CD4-positive, alpha-beta T cell treated with Interleukin-4 for 1 hour (primary cell): ENCODE measurements at regions not wholly inside any gene's neighbourhood (a gene's known extent, or its start where the extent isn't known, plus 50 kb on each side); places are given as distances from the start of the nearest gene placed in this dataset.

Source experiments
- DNase-seq, 2 donors: peaks; one replicate each; pipeline ENCODE4 v3.0.0-alpha.2; 2020 to 2022

GRCh38 chr1:2866422-2867086 lies 65.1 kb upstream of the TTC34 start:
- DNase-seq: no peak

- no peak for DNase-seq
Measured at GRCh38 chr1:2867087-2867425, 65.6 kb upstream of the TTC34 start.

GRCh38 chr1:2867861-2868260 lies 66.4 kb upstream of the TTC34 start:
- DNase-seq: no peak

GRCh38 chr1:2868571-2869195 lies 67.2 kb upstream of the TTC34 start:
- DNase-seq: no peak

- DNase-seq: no peak
Measured at GRCh38 chr1:2871246-2871815, 69.8 kb upstream of the TTC34 start.

GRCh38 chr1:2874207-2874606 lies 72.7 kb upstream of the TTC34 start:
- no peak for DNase-seq

GRCh38 chr1:2874607-2875480 lies 73.4 kb upstream of the TTC34 start:
- no peak for DNase-seq

GRCh38 chr1:2875707-2876561 lies 74.4 kb upstream of the TTC34 start:
- DNase-seq: no peak

- DNase-seq: no peak
Measured at GRCh38 chr1:2876846-2877245, 75.4 kb upstream of the TTC34 start.

- no peak for DNase-seq
Measured at GRCh38 chr1:2877391-2877790, 75.9 kb upstream of the TTC34 start.

- DNase-seq: no peak
Measured at GRCh38 chr1:2878591-2878990, 77.1 kb upstream of the TTC34 start.

GRCh38 chr1:2879026-2879425 lies 77.5 kb upstream of the TTC34 start:
- DNase-seq: no peak

GRCh38 chr1:2879591-2879990 lies 78.1 kb upstream of the TTC34 start:
- DNase-seq: no peak

GRCh38 chr1:2880086-2880485 lies 78.6 kb upstream of the TTC34 start:
- DNase-seq: no peak

GRCh38 chr1:2880812-2881295 lies 79.4 kb upstream of the TTC34 start:
- DNase-seq: no peak

- no peak for DNase-seq
Measured at GRCh38 chr1:2881556-2881955, 80.1 kb upstream of the TTC34 start.

GRCh38 chr1:2882966-2883696 lies 81.6 kb upstream of the TTC34 start:
- no peak for DNase-seq

- no peak for DNase-seq
Measured at GRCh38 chr1:2885001-2885400, 83.5 kb upstream of the TTC34 start.

- no peak for DNase-seq
Measured at GRCh38 chr1:2886631-2887030, 85.1 kb upstream of the TTC34 start.

- DNase-seq: no peak
Measured at GRCh38 chr1:2887941-2888855, 86.7 kb upstream of the TTC34 start.
